Calu3 (cell line): ENCODE measurements at regions not wholly inside any gene's neighbourhood (a gene's known extent, or its start where the extent isn't known, plus 50 kb on each side); places are given as distances from the start of the nearest gene placed in this dataset.
"Not testable (repeated sequence)": the region's sequence is repeated elsewhere in the genome, so short reads cannot be mapped to it uniquely, and the experiment has no call there.

Experiments
- BruUV-seq: library from RNA; stranded (reverse); fragments of 400-500 nt; replicated peaks from 2 replicates; lab custom pipeline; 2021; lab: Mats Ljungman, UMichigan
- CTCF ChIA-PET: fragments of 300-600 bp; sonication (Branson Sonifier 250); formaldehyde crosslinking; loops from one replicate; lab custom pipeline; 2022; ENCODE audit warnings: antibody characterized with exemption; lab: Charles Lee
- DNase-seq: peaks from one replicate; pipeline ENCODE4 v3.0.0; 2022
- H3K27ac Mint-ChIP-seq: one replicate; pipeline ENCODE4 v1.8.0; 2022; ENCODE audit warnings: mixed read lengths; ENCODE audit not compliant: unreplicated experiment
- H3K27me3 Mint-ChIP-seq: one replicate; pipeline ENCODE4 v1.8.0; 2022; ENCODE audit warnings: mixed read lengths; ENCODE audit not compliant: unreplicated experiment
- H3K36me3 Mint-ChIP-seq: one replicate; pipeline ENCODE4 v1.8.0; 2022; ENCODE audit warnings: mild to moderate bottlenecking, moderate library complexity, mixed read lengths; ENCODE audit not compliant: insufficient read depth, unreplicated experiment
- H3K4me1 Mint-ChIP-seq: one replicate; pipeline ENCODE4 v1.8.0; 2022; ENCODE audit warnings: mild to moderate bottlenecking, low read depth, mixed read lengths; ENCODE audit not compliant: unreplicated experiment
- H3K4me3 Mint-ChIP-seq: one replicate; pipeline ENCODE4 v1.8.0; 2022; ENCODE audit warnings: mild to moderate bottlenecking, low read depth, moderate library complexity, mixed read lengths; ENCODE audit not compliant: unreplicated experiment
- H3K9me3 Mint-ChIP-seq: one replicate; pipeline ENCODE4 v1.8.0; 2022; ENCODE audit warnings: low read depth, mixed read lengths; ENCODE audit not compliant: unreplicated experiment
- intact Hi-C: fragments of 100-400 bp; cut with micrococcal nuclease; formaldehyde crosslinking; loops from one replicate; pipeline ENCODE4 v1.10.0; 2022; ENCODE audit not compliant: unreplicated experiment
- TF ChIP-seq, protein P1 (sequence below): fragments of 200-600 bp; IDR thresholded peaks from one replicate; pipeline ENCODE4 v1.8.0; 2022; ENCODE audit warnings: antibody characterized with exemption; ENCODE audit not compliant: unreplicated experiment

DNA sequence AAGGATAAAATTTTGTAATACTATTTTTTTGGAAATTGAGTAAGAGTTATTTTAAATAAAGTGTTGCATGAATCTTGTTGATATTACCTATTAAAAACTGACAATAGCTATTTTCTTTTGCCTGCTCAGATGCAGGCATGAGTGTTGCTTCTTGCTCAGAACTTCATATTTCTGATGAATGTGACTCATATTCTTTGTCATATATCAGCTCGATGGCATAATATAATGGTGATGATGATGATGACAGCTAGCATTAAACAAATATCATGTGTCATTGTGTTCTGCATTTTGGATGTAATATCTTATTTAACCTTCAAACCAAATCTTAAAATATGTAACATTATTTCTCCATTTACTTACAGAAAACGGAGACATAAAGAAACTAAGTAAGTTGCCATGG, 605.5 kb upstream of the FOXG1 start:
- Mint-ChIP-seq H3K27ac (no peak overlapping the region), H3K9me3 (no peaks in the 10 kb centered on the region), H3K36me3 (no peaks in the 10 kb centered on the region), H3K4me3 (no peak overlapping the region), H3K27me3 (no peaks in the 10 kb centered on the region), H3K4me1 (no peaks in the 10 kb centered on the region)
- no TSS peak for BruUV-seq
- TF ChIP-seq, protein P1, sequence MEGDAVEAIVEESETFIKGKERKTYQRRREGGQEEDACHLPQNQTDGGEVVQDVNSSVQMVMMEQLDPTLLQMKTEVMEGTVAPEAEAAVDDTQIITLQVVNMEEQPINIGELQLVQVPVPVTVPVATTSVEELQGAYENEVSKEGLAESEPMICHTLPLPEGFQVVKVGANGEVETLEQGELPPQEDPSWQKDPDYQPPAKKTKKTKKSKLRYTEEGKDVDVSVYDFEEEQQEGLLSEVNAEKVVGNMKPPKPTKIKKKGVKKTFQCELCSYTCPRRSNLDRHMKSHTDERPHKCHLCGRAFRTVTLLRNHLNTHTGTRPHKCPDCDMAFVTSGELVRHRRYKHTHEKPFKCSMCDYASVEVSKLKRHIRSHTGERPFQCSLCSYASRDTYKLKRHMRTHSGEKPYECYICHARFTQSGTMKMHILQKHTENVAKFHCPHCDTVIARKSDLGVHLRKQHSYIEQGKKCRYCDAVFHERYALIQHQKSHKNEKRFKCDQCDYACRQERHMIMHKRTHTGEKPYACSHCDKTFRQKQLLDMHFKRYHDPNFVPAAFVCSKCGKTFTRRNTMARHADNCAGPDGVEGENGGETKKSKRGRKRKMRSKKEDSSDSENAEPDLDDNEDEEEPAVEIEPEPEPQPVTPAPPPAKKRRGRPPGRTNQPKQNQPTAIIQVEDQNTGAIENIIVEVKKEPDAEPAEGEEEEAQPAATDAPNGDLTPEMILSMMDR: no peak
- intact Hi-C loops: no loop called here
- CTCF ChIA-PET: no interaction called here
- DNase-seq: no peak

- Mint-ChIP-seq H3K9me3 (no peaks in the 10 kb centered on the region), H3K27ac (no peak overlapping the region), H3K4me1 (no peaks in the 10 kb centered on the region), H3K4me3 (no peak overlapping the region), H3K36me3 (no peaks in the 10 kb centered on the region), H3K27me3 (no peaks in the 10 kb centered on the region)
- intact Hi-C loops: no loop called here
- TF ChIP-seq, protein P1: no peak
- CTCF ChIA-PET: no interaction called here
- BruUV-seq: no TSS peak
- no peak for DNase-seq
Measured at GRCh38 chr14:28163233-28163632, 603.4 kb upstream of the FOXG1 start.

DNA sequence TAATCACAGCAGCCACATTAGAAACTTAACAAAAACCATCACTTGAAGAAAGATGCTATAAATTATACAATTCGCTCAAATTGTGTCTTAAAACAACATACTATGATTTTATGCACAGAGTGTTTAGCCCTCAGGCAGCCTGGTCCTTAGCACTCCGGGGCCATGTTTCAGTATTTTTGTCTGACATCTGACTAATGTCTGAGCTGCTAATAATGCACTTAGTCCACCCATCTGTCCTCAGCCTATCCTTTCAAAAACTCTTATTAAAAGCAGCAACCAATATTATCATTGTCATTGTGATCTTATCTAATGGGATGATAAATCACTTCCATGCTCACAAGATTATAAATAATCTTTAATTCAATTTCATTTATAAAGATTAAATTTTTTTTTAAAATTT, 602.7 kb upstream of the FOXG1 start:
- DNase-seq: no peak
- Mint-ChIP-seq H3K27ac (no peak overlapping the region), H3K9me3 (no peaks in the 10 kb centered on the region), H3K4me3 (no peak overlapping the region), H3K36me3 (no peaks in the 10 kb centered on the region), H3K27me3 (no peaks in the 10 kb centered on the region), H3K4me1 (no peaks in the 10 kb centered on the region)
- intact Hi-C loops: no loop called here
- BruUV-seq: no TSS peak
- CTCF ChIA-PET: no interaction called here
- TF ChIP-seq, protein P1: no peak

GRCh38 chr14:28187902-28188830, 578.4 kb upstream of the FOXG1 start:
- H3K36me3 Mint-ChIP-seq, H3K27me3 Mint-ChIP-seq, H3K4me1 Mint-ChIP-seq, H3K9me3 Mint-ChIP-seq, CTCF ChIA-PET, BruUV-seq, H3K27ac Mint-ChIP-seq, H3K4me3 Mint-ChIP-seq, intact Hi-C loops, DNase-seq: not testable (repeated sequence)

DNA sequence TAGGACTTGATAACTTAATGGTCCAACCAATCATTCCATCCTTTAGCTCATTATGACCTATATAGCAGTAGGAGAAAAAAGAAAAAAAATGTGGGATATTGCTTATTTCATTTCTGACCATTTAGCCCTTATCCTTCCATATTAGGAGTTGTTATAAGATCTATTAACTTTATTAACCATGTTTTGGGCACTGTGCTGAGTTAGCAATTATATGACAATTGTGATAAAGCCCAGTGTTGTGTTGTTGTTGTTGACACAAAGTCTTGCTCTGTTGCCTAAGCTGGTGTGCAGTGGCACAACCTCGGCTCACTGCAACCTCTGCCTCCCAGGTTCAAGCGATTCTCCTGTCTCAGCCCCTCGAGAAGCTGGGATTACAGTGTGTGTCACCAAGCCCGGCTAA, 569.7 kb upstream of the FOXG1 start:
- BruUV-seq: no TSS peak
- CTCF ChIA-PET: no interaction called here
- Mint-ChIP-seq H3K27ac (no peak overlapping the region), H3K4me1 (no peaks in the 10 kb centered on the region), H3K36me3 (no peaks in the 10 kb centered on the region), H3K9me3 (peaks cover 4% of the 10 kb centered on the region), H3K4me3 (no peak overlapping the region), H3K27me3 (no peaks in the 10 kb centered on the region)
- TF ChIP-seq, protein P1: no peak
- DNase-seq: no peak
- intact Hi-C loops: no loop called here
